Lower leg skin (tissue), 3 donors: ENCODE measurements at regions not wholly inside any gene's neighbourhood (a gene's known extent, or its start where the extent isn't known, plus 50 kb on each side); places are given as distances from the start of the nearest gene placed in this dataset.

Experiments used
- CTCF ChIP-seq, 3 donors: fragments of 450-650 bp; IDR thresholded peaks; one replicate each; pipeline ENCODE4 v1.5.1; 2016; ENCODE audit warnings: antibody characterized with exemption in 3 of 3, mild to moderate bottlenecking in 3 of 3, moderate library complexity in 2 of 3
- POLR2A ChIP-seq, 2 donors: fragments of 450-650 bp; IDR thresholded peaks; one replicate each; pipeline ENCODE4 v1.6.1; 2016 to 2017; ENCODE audit warnings: antibody characterized with exemption in 2 of 2, mild to moderate bottlenecking in 1 of 2, moderate library complexity in 1 of 2

DNA sequence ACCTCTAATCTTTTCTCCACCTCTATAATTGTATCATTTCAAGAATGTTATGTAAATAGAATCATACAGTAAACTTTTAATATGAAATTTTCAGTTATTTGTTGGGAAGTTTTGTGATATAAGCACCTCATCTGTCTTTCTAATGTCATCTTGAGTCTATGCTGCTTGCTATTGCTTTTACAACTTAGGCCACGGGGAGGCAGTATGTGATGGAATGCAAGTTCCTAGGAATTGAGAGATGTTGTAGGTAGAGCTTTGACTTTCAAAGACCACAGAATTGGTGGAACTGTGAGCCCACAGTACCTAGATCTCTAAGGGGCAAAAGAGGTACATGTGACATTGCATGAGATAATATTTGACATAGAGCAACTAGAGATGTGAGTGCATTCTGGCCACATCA lies 328.3 kb downstream of the MFSD1 start:
- no peak for TF ChIP-seq CTCF (IDR thresholded peaks at IDR 0.05)
- no peak for TF ChIP-seq POLR2A (IDR thresholded peaks at IDR 0.05)
